SK-N-SH (cell line): ENCODE measurements at regions not wholly inside any gene's neighbourhood (a gene's known extent, or its start where the extent isn't known, plus 50 kb on each side); places are given as distances from the start of the nearest gene placed in this dataset.

ENCODE experiments used
- CTCF ChIA-PET: fragments of 300-600, 350-600 bp; formaldehyde crosslinking; extraction: SDS; loops from one replicate; lab custom pipeline; 2021; lab: Yijun Ruan, JAX
- POLR2A ChIA-PET: fragments of 350-600 bp; sonication (Branson Sonifier 250); formaldehyde crosslinking; extraction: SDS; loops from one replicate; lab custom pipeline; 2020; ENCODE audit warnings: antibody characterized with exemption, inconsistent platforms; lab: Yijun Ruan, JAX
- DNase-seq: peaks from one replicate; pipeline ENCODE4 v3.0.0; 2012
- H2AFZ ChIP-seq: fragments of 200-600 bp; sonication (generic); 2 replicates; pipeline ENCODE4 v1.8.1; 2016; ENCODE audit warnings: antibody characterized with exemption, mild to moderate bottlenecking, low read depth
- H3F3A ChIP-seq: fragments of 200-600 bp; sonication (generic); replicated peaks from 2 replicates; pipeline ENCODE3; 2016; ENCODE audit warnings: antibody characterized with exemption, mild to moderate bottlenecking; ENCODE audit not compliant: insufficient read depth
- H3K27ac ChIP-seq, 2 experiments: fragments of 200-500 bp in 1 of 2; fragments of 200-600 bp in 1 of 2; sonication (Bioruptor generic) in 1 of 2; sonication (generic), shearing (Covaris generic) in 1 of 2; 2 replicates each; pipeline versions ENCODE4 v1.5.1 to v1.6.1; 2014 to 2016; ENCODE audit warnings: low read depth in 2 of 2, inconsistent platforms in 1 of 2, low read length in 1 of 2, mild to moderate bottlenecking in 1 of 2, mixed read lengths in 1 of 2
- H3K27me3 ChIP-seq: fragments of 200-600 bp; sonication (generic), shearing (Covaris generic); 2 replicates; pipeline ENCODE4 v1.6.1; 2016; ENCODE audit warnings: mixed run types; ENCODE audit not compliant: insufficient read depth
- H3K36me3 ChIP-seq, 2 experiments: fragments of 200-500 bp in 1 of 2; fragments of 200-600 bp in 1 of 2; sonication (Bioruptor generic) in 1 of 2; sonication (generic) in 1 of 2; replicated peaks in 1 of 2; 2 replicates each; pipeline versions ENCODE3 to v1.5.1; 2014 to 2016; ENCODE audit warnings: low read length in 1 of 2, mild to moderate bottlenecking in 1 of 2; ENCODE audit not compliant: insufficient read depth in 2 of 2, control insufficient read depth in 1 of 2
- H3K4me1 ChIP-seq, 2 experiments: fragments of 200-500 bp in 1 of 2; fragments of 200-600 bp in 1 of 2; sonication (Bioruptor generic) in 1 of 2; sonication (generic), shearing (Covaris generic) in 1 of 2; 2 replicates each; pipeline versions ENCODE4 v1.5.1 to v1.6.1; 2014 to 2016; ENCODE audit warnings: low read depth in 1 of 2, low read length in 1 of 2, mixed run types in 1 of 2; ENCODE audit not compliant: insufficient read depth in 2 of 2, control insufficient read depth in 1 of 2
- H3K4me2 ChIP-seq: fragments of 200-600 bp; sonication (generic), shearing (Covaris generic); 2 replicates; pipeline ENCODE4 v1.6.1; 2017; ENCODE audit warnings: mixed run types
- H3K4me3 ChIP-seq, 2 experiments: fragments of 200-500 bp in 1 of 2; fragments of 200-600 bp in 1 of 2; sonication (Bioruptor generic) in 1 of 2; sonication (generic), shearing (Covaris generic) in 1 of 2; 2 replicates each; pipeline versions ENCODE4 v1.5.1 to v1.8.1; 2014 to 2016; ENCODE audit warnings: low read depth in 2 of 2, inconsistent platforms in 1 of 2, low read length in 1 of 2, mild to moderate bottlenecking in 1 of 2, mixed read lengths in 1 of 2, moderate library complexity in 1 of 2
- H3K79me2 ChIP-seq: fragments of 200-600 bp; sonication (generic); 2 replicates; pipeline ENCODE4 v1.8.1; 2017; ENCODE audit warnings: mild to moderate bottlenecking; ENCODE audit not compliant: insufficient read depth
- H3K9ac ChIP-seq: fragments of 200-600 bp; sonication (generic); 2 replicates; pipeline ENCODE4 v1.6.1; 2017; ENCODE audit warnings: mixed run types
- H3K9me2 ChIP-seq: fragments of 200-600 bp; sonication (generic); 2 replicates; pipeline ENCODE4 v1.6.1; 2017; ENCODE audit warnings: mixed run types
- H3K9me3 ChIP-seq: fragments of 200-600 bp; sonication (generic); 2 replicates; pipeline ENCODE4 v1.6.1; 2017; ENCODE audit warnings: mixed run types, mild to moderate bottlenecking, moderate library complexity
- H4K20me1 ChIP-seq: fragments of 200-600 bp; sonication (generic); 2 replicates; pipeline ENCODE4 v1.6.1; 2017; ENCODE audit warnings: mild to moderate bottlenecking, mixed run types; ENCODE audit not compliant: insufficient read depth
- ELF1 ChIP-seq: IDR thresholded peaks from 2 replicates; pipeline ENCODE4 v1.4.0; 2012
- FOSL2 ChIP-seq: IDR thresholded peaks from 2 replicates; pipeline ENCODE4 v1.4.0; 2012; ENCODE audit warnings: low read depth, mild to moderate bottlenecking, moderate library complexity, borderline replicate concordance
- FOXJ3 ChIP-seq: sonication (generic); formaldehyde crosslinking; IDR thresholded peaks from 2 replicates; pipeline ENCODE4 v1.5.1; 2020; ENCODE audit warnings: mild to moderate bottlenecking, missing genetic modification reagents
- JUND ChIP-seq: IDR thresholded peaks from 2 replicates; pipeline ENCODE4 v1.4.0; 2012
- NFIC ChIP-seq: IDR thresholded peaks from 2 replicates; pipeline ENCODE4 v1.4.0; 2012; ENCODE audit warnings: borderline replicate concordance
- RAD21 ChIP-seq: IDR thresholded peaks from 2 replicates; pipeline ENCODE4 v1.6.1; 2012; ENCODE audit warnings: mild to moderate bottlenecking, low read length
- RFX5 ChIP-seq: IDR thresholded peaks from 2 replicates; pipeline ENCODE4 v1.6.1; 2012; ENCODE audit warnings: mild to moderate bottlenecking, improper control_type of control experiment, low read length
- TCF12 ChIP-seq: IDR thresholded peaks from 2 replicates; pipeline ENCODE4 v1.4.0; 2012
- YY1 ChIP-seq: IDR thresholded peaks from 2 replicates; pipeline ENCODE4 v1.4.0; 2012; ENCODE audit warnings: low read depth, mild to moderate bottlenecking
- WGBS: methylation state at CpG from one replicate; pipeline ENCODE4 v1.1.6; 2017; ENCODE audit warnings: low lambda C conversion rate; 5-methylcytosine and 5-hydroxymethylcytosine counted together
- TF ChIP-seq, protein P1 (sequence below): IDR thresholded peaks from 2 replicates; pipeline ENCODE4; 2012
- TF ChIP-seq, protein P2 (sequence below): IDR thresholded peaks from 2 replicates; pipeline ENCODE4 v1.6.1; 2012; ENCODE audit warnings: mild to moderate bottlenecking, low read depth, low read length, moderate library complexity
- TF ChIP-seq, protein P3 (sequence below): fragments of 150-350 bp; IDR thresholded peaks from 2 replicates; pipeline ENCODE4 v1.6.1; 2016; ENCODE audit warnings: mild to moderate bottlenecking, low read depth, low read length
- TF ChIP-seq, protein P4 (sequence below): fragments of 200-600 bp; sonication (generic); IDR thresholded peaks from 2 replicates; pipeline ENCODE4 v1.6.1; 2017; ENCODE audit warnings: antibody characterized with exemption, mild to moderate bottlenecking, moderate library complexity

DNA sequence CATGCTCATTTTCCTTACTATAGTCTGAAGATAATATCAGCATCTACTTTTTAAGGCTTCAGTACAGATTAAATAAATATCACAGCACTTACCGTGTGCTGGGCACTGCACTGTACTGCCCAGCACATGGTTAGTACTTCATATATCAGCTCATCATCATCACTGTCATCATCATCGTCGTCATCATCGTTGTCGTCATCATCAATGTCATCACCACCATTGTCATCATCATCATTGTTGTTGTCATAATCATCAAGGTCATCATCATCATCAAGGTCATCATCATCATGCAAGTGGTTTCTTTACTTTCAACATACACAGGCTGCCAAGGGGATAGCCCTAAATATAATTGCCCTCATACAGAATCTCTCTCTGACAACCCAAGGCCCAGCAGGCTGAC lies 275.1 kb downstream of the ABCC12 start:
- Histone ChIP-seq H3K27me3 (no peaks in the 10 kb centered on the region), H3K4me3 (no peak overlapping the region), H3K4me2 (no peak overlapping the region), H3K27ac (no peak overlapping the region), H3K4me1 (no peaks in the 10 kb centered on the region; a peak in 1 of 4 replicates), H3K9me3 (no peaks in the 10 kb centered on the region), H3K79me2 (no peaks in the 10 kb centered on the region), H3K9ac (no peak overlapping the region), H4K20me1 (no peaks in the 10 kb centered on the region), H3F3A (no peaks in the 10 kb centered on the region), H2AFZ (no peak overlapping the region), H3K36me3 (no peaks in the 10 kb centered on the region), H3K9me2 (no peaks in the 10 kb centered on the region)
- WGBS = 87% methylated on average over 5 of the region's 5 CpGs
- DNase-seq = no peak
- CTCF ChIA-PET = no interaction called here
- TF ChIP-seq RAD21 = no peak
- TF ChIP-seq, protein P1, sequence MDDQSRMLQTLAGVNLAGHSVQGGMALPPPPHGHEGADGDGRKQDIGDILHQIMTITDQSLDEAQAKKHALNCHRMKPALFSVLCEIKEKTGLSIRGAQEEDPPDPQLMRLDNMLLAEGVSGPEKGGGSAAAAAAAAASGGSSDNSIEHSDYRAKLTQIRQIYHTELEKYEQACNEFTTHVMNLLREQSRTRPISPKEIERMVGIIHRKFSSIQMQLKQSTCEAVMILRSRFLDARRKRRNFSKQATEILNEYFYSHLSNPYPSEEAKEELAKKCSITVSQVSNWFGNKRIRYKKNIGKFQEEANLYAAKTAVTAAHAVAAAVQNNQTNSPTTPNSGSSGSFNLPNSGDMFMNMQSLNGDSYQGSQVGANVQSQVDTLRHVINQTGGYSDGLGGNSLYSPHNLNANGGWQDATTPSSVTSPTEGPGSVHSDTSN = no peak
- no peak for TF ChIP-seq FOXJ3 (CRISPR knock-in tag)
- no peak for TF ChIP-seq FOSL2
- no peak for TF ChIP-seq TCF12
- TF ChIP-seq, protein P2, sequence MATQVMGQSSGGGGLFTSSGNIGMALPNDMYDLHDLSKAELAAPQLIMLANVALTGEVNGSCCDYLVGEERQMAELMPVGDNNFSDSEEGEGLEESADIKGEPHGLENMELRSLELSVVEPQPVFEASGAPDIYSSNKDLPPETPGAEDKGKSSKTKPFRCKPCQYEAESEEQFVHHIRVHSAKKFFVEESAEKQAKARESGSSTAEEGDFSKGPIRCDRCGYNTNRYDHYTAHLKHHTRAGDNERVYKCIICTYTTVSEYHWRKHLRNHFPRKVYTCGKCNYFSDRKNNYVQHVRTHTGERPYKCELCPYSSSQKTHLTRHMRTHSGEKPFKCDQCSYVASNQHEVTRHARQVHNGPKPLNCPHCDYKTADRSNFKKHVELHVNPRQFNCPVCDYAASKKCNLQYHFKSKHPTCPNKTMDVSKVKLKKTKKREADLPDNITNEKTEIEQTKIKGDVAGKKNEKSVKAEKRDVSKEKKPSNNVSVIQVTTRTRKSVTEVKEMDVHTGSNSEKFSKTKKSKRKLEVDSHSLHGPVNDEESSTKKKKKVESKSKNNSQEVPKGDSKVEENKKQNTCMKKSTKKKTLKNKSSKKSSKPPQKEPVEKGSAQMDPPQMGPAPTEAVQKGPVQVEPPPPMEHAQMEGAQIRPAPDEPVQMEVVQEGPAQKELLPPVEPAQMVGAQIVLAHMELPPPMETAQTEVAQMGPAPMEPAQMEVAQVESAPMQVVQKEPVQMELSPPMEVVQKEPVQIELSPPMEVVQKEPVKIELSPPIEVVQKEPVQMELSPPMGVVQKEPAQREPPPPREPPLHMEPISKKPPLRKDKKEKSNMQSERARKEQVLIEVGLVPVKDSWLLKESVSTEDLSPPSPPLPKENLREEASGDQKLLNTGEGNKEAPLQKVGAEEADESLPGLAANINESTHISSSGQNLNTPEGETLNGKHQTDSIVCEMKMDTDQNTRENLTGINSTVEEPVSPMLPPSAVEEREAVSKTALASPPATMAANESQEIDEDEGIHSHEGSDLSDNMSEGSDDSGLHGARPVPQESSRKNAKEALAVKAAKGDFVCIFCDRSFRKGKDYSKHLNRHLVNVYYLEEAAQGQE = no peak
- no peak for TF ChIP-seq JUND
- TF ChIP-seq, protein P3, sequence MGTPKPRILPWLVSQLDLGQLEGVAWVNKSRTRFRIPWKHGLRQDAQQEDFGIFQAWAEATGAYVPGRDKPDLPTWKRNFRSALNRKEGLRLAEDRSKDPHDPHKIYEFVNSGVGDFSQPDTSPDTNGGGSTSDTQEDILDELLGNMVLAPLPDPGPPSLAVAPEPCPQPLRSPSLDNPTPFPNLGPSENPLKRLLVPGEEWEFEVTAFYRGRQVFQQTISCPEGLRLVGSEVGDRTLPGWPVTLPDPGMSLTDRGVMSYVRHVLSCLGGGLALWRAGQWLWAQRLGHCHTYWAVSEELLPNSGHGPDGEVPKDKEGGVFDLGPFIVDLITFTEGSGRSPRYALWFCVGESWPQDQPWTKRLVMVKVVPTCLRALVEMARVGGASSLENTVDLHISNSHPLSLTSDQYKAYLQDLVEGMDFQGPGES = no peak
- TF ChIP-seq RFX5 = no peak
- no peak for TF ChIP-seq NFIC
- TF ChIP-seq ELF1 = no peak
- TF ChIP-seq YY1 = no peak
- TF ChIP-seq, protein P4, sequence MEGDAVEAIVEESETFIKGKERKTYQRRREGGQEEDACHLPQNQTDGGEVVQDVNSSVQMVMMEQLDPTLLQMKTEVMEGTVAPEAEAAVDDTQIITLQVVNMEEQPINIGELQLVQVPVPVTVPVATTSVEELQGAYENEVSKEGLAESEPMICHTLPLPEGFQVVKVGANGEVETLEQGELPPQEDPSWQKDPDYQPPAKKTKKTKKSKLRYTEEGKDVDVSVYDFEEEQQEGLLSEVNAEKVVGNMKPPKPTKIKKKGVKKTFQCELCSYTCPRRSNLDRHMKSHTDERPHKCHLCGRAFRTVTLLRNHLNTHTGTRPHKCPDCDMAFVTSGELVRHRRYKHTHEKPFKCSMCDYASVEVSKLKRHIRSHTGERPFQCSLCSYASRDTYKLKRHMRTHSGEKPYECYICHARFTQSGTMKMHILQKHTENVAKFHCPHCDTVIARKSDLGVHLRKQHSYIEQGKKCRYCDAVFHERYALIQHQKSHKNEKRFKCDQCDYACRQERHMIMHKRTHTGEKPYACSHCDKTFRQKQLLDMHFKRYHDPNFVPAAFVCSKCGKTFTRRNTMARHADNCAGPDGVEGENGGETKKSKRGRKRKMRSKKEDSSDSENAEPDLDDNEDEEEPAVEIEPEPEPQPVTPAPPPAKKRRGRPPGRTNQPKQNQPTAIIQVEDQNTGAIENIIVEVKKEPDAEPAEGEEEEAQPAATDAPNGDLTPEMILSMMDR = no peak
- POLR2A ChIA-PET = no interaction called here
